Astrocyte (in vitro differentiated cells and primary cell): ENCODE measurements at regions not wholly inside any gene's neighbourhood (a gene's known extent, or its start where the extent isn't known, plus 50 kb on each side); places are given as distances from the start of the nearest gene placed in this dataset.

Experiments
- EZH2 ChIP-seq: IDR thresholded peaks from 2 replicates; pipeline ENCODE4 v1.6.1; 2012; ENCODE audit warnings: mild to moderate bottlenecking, low read length, inconsistent platforms; ENCODE audit not compliant: insufficient read depth
- TF ChIP-seq, protein P1 (sequence below): IDR thresholded peaks from 2 replicates; pipeline ENCODE4 v1.5.1; 2011; ENCODE audit warnings: low read depth, mild to moderate bottlenecking, inconsistent platforms, low read length, moderate library complexity; ENCODE audit not compliant: insufficient read depth

DNA sequence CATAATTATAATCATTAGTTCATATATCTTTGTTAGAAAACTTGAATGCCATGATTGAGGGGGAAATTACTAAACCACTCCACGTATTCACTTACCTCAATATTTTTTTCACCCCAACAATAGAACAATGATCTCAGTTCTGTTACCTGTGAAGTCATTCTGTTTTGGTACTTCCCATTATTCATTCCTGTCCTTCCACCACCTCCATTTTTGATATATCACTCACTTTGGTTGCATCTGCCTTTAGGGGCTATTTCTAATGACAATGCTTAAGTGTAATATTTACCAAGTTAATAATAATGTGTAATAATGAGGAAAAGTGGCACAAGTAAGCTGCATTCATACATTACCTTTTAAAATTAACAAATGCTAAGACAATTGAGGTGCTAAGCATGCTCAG lies 218.4 kb downstream of the SPATA31D1 start:
- TF ChIP-seq EZH2: no peak
- TF ChIP-seq, protein P1, sequence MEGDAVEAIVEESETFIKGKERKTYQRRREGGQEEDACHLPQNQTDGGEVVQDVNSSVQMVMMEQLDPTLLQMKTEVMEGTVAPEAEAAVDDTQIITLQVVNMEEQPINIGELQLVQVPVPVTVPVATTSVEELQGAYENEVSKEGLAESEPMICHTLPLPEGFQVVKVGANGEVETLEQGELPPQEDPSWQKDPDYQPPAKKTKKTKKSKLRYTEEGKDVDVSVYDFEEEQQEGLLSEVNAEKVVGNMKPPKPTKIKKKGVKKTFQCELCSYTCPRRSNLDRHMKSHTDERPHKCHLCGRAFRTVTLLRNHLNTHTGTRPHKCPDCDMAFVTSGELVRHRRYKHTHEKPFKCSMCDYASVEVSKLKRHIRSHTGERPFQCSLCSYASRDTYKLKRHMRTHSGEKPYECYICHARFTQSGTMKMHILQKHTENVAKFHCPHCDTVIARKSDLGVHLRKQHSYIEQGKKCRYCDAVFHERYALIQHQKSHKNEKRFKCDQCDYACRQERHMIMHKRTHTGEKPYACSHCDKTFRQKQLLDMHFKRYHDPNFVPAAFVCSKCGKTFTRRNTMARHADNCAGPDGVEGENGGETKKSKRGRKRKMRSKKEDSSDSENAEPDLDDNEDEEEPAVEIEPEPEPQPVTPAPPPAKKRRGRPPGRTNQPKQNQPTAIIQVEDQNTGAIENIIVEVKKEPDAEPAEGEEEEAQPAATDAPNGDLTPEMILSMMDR: no peak
